Smooth muscle cell (in vitro differentiated cells): ENCODE measurements at regions not wholly inside any gene's neighbourhood (a gene's known extent, or its start where the extent isn't known, plus 50 kb on each side); places are given as distances from the start of the nearest gene placed in this dataset.

Source experiments
- DNase-seq: peaks from one replicate; lab custom pipeline; 2025; ENCODE audit not compliant: unreplicated experiment; lab: John Stamatoyannopoulos, UW
- H2AFZ ChIP-seq: fragments of 200-600 bp; sonication (generic); 2 replicates; pipeline ENCODE4 v1.6.0; 2016; ENCODE audit warnings: antibody characterized with exemption, low read depth, mild to moderate bottlenecking
- H3F3A ChIP-seq: fragments of 200-600 bp; sonication (generic); 2 replicates; pipeline ENCODE4 v1.6.0; 2017; ENCODE audit warnings: antibody characterized with exemption, low read depth
- H3K27ac ChIP-seq: fragments of 200-600 bp; sonication (generic); 2 replicates; pipeline ENCODE4 v1.5.1; 2016; ENCODE audit warnings: low read depth, mild to moderate bottlenecking
- H3K27me3 ChIP-seq: fragments of 200-600 bp; sonication (generic); 2 replicates; pipeline ENCODE4 v1.6.1; 2016; ENCODE audit warnings: low read depth, mild to moderate bottlenecking
- H3K36me3 ChIP-seq: fragments of 200-600 bp; sonication (generic); 2 replicates; pipeline ENCODE4 v1.5.1; 2016; ENCODE audit warnings: low read depth
- H3K4me1 ChIP-seq: fragments of 200-600 bp; sonication (generic); 2 replicates; pipeline ENCODE4 v1.5.1; 2016; ENCODE audit warnings: low read depth
- H3K4me2 ChIP-seq: fragments of 200-600 bp; sonication (generic); 2 replicates; pipeline ENCODE4 v1.6.0; 2016; ENCODE audit warnings: mild to moderate bottlenecking
- H3K4me3 ChIP-seq: fragments of 200-600 bp; sonication (generic); 2 replicates; pipeline ENCODE4 v1.5.1; 2016; ENCODE audit warnings: mild to moderate bottlenecking
- H3K79me2 ChIP-seq: fragments of 200-600 bp; sonication (generic); 2 replicates; pipeline ENCODE4 v1.6.0; 2016; ENCODE audit warnings: low read depth, mild to moderate bottlenecking
- H3K9ac ChIP-seq: fragments of 200-600 bp; sonication (generic); 2 replicates; pipeline ENCODE4 v1.6.0; 2016; ENCODE audit warnings: low read depth
- H3K9me3 ChIP-seq: fragments of 200-600 bp; sonication (generic); replicated peaks from 2 replicates; pipeline ENCODE4 v1.5.1; 2016; ENCODE audit warnings: low read depth
- H4K20me1 ChIP-seq: fragments of 200-600 bp; sonication (generic); 2 replicates; pipeline ENCODE4 v1.6.0; 2016; ENCODE audit warnings: low read depth
- WGBS: methylation state at CpG from one replicate; pipeline ENCODE4 v1.1.7; 2016; ENCODE audit warnings: low lambda C conversion rate; 5-methylcytosine and 5-hydroxymethylcytosine counted together
- TF ChIP-seq, protein P1 (sequence below): fragments of 200-600 bp; sonication (generic); IDR thresholded peaks from 2 replicates; pipeline ENCODE4 v1.5.1; 2017; ENCODE audit warnings: borderline replicate concordance, mild to moderate bottlenecking, antibody characterized with exemption; ENCODE audit not compliant: insufficient read depth, poor library complexity, severe bottlenecking

DNA sequence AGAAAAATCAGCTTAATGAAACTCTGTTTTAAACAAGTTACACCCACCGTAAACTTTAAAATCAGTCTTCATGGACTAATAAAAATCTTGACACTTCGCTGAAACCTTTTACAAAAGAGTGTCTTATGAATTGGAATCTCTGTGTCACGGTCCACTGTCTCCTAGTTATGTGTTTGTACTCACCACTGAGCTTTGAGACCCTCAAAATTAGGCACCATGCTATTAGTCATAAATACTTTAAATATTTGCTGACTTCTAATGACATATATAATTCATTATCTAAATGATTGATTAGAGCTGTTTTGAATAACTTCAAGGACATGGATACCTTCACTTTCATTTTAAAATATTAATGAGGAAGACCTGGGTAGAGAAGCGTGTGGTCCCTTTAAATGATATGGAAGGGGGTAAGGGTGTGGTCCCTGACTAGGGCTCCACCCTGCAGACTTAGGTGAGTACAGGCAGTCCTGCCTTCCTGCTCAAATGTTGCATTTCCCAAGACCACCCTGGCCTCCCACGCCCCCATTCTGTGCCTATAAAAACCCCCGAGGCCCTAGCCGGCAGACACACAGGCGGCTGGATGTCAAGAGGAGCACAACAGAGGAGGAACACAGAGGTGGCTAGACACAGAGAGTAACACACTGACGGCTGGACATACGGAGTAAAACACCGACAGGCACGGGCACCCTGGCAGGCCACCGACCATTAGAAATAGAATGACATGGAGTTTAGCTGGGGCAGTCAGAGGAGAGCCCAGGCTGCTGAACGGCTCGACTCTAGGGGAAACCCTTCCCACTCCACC, 179.0 kb upstream of the CDH9 start:
- Histone ChIP-seq H3K27ac (no peak overlapping the region), H3K79me2 (no peaks in the 10 kb centered on the region), H3K27me3 (no peaks in the 10 kb centered on the region), H3K4me2 (no peak overlapping the region), H2AFZ (no peak overlapping the region), H3K4me3 (no peak overlapping the region), H3K36me3 (no peaks in the 10 kb centered on the region), H3K9ac (no peak overlapping the region), H3F3A (no peaks in the 10 kb centered on the region), H3K9me3 (no peaks in the 10 kb centered on the region), H3K4me1 (no peaks in the 10 kb centered on the region), H4K20me1 (no peaks in the 10 kb centered on the region)
- TF ChIP-seq, protein P1, sequence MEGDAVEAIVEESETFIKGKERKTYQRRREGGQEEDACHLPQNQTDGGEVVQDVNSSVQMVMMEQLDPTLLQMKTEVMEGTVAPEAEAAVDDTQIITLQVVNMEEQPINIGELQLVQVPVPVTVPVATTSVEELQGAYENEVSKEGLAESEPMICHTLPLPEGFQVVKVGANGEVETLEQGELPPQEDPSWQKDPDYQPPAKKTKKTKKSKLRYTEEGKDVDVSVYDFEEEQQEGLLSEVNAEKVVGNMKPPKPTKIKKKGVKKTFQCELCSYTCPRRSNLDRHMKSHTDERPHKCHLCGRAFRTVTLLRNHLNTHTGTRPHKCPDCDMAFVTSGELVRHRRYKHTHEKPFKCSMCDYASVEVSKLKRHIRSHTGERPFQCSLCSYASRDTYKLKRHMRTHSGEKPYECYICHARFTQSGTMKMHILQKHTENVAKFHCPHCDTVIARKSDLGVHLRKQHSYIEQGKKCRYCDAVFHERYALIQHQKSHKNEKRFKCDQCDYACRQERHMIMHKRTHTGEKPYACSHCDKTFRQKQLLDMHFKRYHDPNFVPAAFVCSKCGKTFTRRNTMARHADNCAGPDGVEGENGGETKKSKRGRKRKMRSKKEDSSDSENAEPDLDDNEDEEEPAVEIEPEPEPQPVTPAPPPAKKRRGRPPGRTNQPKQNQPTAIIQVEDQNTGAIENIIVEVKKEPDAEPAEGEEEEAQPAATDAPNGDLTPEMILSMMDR = no peak
- 90% methylated on average over 15 of the region's 15 CpGs for WGBS
- no peak for DNase-seq

DNA sequence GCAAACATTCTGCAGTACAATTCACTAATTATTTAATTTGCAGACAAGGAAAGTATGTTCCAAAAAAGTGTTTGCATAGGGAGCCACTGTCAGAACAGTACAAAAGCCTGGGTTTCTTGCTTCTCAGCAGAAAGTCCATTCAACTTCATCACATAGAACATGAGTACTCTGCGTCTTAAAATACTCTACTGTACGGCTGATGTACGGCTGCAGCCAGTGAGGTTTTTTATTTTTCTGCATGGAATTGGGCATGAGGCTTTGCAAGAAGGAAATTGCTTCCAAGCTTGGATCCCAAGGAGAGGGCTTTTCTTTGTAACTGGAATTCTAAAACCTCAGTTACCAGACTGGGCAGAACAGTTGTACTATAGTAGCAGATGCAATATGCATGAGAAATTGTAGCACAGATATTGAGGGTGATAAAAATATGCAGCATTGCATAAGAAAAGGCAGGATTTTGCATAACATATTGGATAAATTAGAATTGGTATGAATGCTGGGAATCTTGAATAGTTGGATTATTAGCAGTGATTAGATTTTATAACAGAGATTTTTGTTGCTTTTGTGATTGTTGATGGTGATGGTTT, 178.1 kb upstream of the CDH9 start:
- WGBS = 97% methylated on average over 3 of the region's 3 CpGs
- no peak for DNase-seq
- Histone ChIP-seq H3K36me3 (no peaks in the 10 kb centered on the region), H3K27me3 (no peaks in the 10 kb centered on the region), H3K9ac (no peak overlapping the region), H3F3A (no peaks in the 10 kb centered on the region), H3K4me2 (no peak overlapping the region), H4K20me1 (no peaks in the 10 kb centered on the region), H3K27ac (no peak overlapping the region), H3K4me1 (no peaks in the 10 kb centered on the region), H3K4me3 (no peak overlapping the region), H3K79me2 (no peaks in the 10 kb centered on the region), H3K9me3 (no peaks in the 10 kb centered on the region), H2AFZ (no peak overlapping the region)
- TF ChIP-seq, protein P1 = no peak

DNA sequence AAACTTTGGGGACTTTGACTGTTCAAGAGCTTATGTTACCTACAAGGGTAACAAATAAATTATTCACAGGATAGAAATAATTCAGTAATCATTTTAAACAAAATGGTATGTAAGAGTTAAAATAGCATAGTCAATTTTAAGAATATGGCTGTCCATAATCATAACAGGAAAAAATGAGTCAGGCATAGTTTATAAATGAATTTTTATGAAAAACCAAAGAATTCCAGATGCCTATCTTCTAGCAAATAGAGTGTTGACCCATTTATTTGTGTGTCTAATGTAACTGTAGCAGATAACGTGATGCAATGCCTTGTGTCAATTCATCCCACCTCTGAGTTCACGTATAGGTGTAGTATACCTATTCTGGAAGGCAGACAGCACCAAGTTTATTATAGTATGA, 169.7 kb upstream of the CDH9 start:
- Histone ChIP-seq H3F3A (no peaks in the 10 kb centered on the region), H2AFZ (no peak overlapping the region), H3K9ac (no peak overlapping the region), H3K4me3 (no peak overlapping the region), H4K20me1 (no peaks in the 10 kb centered on the region), H3K9me3 (peaks cover 8% of the 10 kb centered on the region), H3K4me2 (no peak overlapping the region), H3K79me2 (no peaks in the 10 kb centered on the region), H3K27me3 (no peaks in the 10 kb centered on the region), H3K36me3 (no peaks in the 10 kb centered on the region), H3K4me1 (no peaks in the 10 kb centered on the region), H3K27ac (no peak overlapping the region)
- TF ChIP-seq, protein P1 = no peak
- WGBS = 90% methylated on average over 2 of the region's 2 CpGs
- no peak for DNase-seq
